ENCODE measurements at regions not wholly inside any gene's neighbourhood (a gene's known extent, or its start where the extent isn't known, plus 50 kb on each side); places are given as distances from the start of the nearest gene placed in this dataset.

- ChIA-PET CTCF (no interaction called here), POLR2A (no interaction called here)
- no peak for TF ChIP-seq BHLHE40 (IDR thresholded peaks at IDR 0.05; ENCODE audit: borderline replicate concordance)
- no peak for TF ChIP-seq CTBP1 (IDR thresholded peaks at IDR 0.05; ENCODE audit: borderline replicate concordance)
- no peak for TF ChIP-seq TARDBP (IDR thresholded peaks at IDR 0.05)
- TF ChIP-seq ZNF384 (IDR thresholded peaks at IDR 0.05): no peak
- no peak for TF ChIP-seq SP1 (IDR thresholded peaks at IDR 0.05)
- TF ChIP-seq HDGF (IDR thresholded peaks at IDR 0.05; ENCODE audit: borderline replicate concordance): no peak
- TF ChIP-seq FOXM1 (IDR thresholded peaks at IDR 0.05; ENCODE audit: borderline replicate concordance): no peak
- no peak for TF ChIP-seq PKNOX1 (IDR thresholded peaks at IDR 0.05)
- TF ChIP-seq FOXK2 (IDR thresholded peaks at IDR 0.05): no peak
- TF ChIP-seq NFRKB (IDR thresholded peaks at IDR 0.05): no peak
- no peak for DNase-seq (ENCODE audit: extremely low spot score)
These were observed 318.4 kb upstream of the SEMA6A start for GRCh38 chr5:116892993-116893392.

- no peak for TF ChIP-seq FOXA1 (IDR thresholded peaks at IDR 0.05)
- no peak for TF ChIP-seq PKNOX1 (IDR thresholded peaks at IDR 0.05)
- no peak for TF ChIP-seq L3MBTL2 (conservative IDR thresholded peaks at IDR 0.05)
- TF ChIP-seq FOXK2 (IDR thresholded peaks at IDR 0.05): no peak
- TF ChIP-seq ZNF384 (IDR thresholded peaks at IDR 0.05): no peak
- TF ChIP-seq NFRKB (IDR thresholded peaks at IDR 0.05): no peak
- no peak for TF ChIP-seq LEF1 (IDR thresholded peaks at IDR 0.05; ENCODE audit: borderline replicate concordance)
- no peak for TF ChIP-seq BHLHE40 (IDR thresholded peaks at IDR 0.05; ENCODE audit: borderline replicate concordance)
- TF ChIP-seq TARDBP (IDR thresholded peaks at IDR 0.05): no peak
- no peak for TF ChIP-seq FOXM1 (IDR thresholded peaks at IDR 0.05; ENCODE audit: borderline replicate concordance)
- no peak for TF ChIP-seq SP1 (IDR thresholded peaks at IDR 0.05)
- no peak for TF ChIP-seq ARNT (IDR thresholded peaks at IDR 0.05)
- TF ChIP-seq ELF4 (IDR thresholded peaks at IDR 0.05): no peak
- no peak for TF ChIP-seq CTBP1 (IDR thresholded peaks at IDR 0.05; ENCODE audit: borderline replicate concordance)
- no peak for TF ChIP-seq HDGF (IDR thresholded peaks at IDR 0.05; ENCODE audit: borderline replicate concordance)
- TF ChIP-seq SUZ12 (IDR thresholded peaks at IDR 0.05): no peak
- ChIA-PET POLR2A (no interaction called here), CTCF (no interaction called here)
- DNase-seq (ENCODE audit: extremely low spot score): no peak
These were observed 312.5 kb upstream of the SEMA6A start for GRCh38 chr5:116887104-116887503.

- ChIA-PET CTCF (no interaction called here), POLR2A (no interaction called here)
- TF ChIP-seq LEF1 (IDR thresholded peaks at IDR 0.05; ENCODE audit: borderline replicate concordance): no peak
- no peak for TF ChIP-seq L3MBTL2 (conservative IDR thresholded peaks at IDR 0.05)
- no peak for TF ChIP-seq BHLHE40 (IDR thresholded peaks at IDR 0.05; ENCODE audit: borderline replicate concordance)
- TF ChIP-seq ZNF384 (IDR thresholded peaks at IDR 0.05): no peak
- no peak for TF ChIP-seq FOXA1 (IDR thresholded peaks at IDR 0.05)
- no peak for TF ChIP-seq FOXM1 (IDR thresholded peaks at IDR 0.05; ENCODE audit: borderline replicate concordance)
- no peak for TF ChIP-seq SP1 (IDR thresholded peaks at IDR 0.05)
- no peak for TF ChIP-seq ELF4 (IDR thresholded peaks at IDR 0.05)
- TF ChIP-seq FOXK2 (IDR thresholded peaks at IDR 0.05): no peak
- TF ChIP-seq SUZ12 (IDR thresholded peaks at IDR 0.05): no peak
- TF ChIP-seq CTBP1 (IDR thresholded peaks at IDR 0.05; ENCODE audit: borderline replicate concordance): no peak
- no peak for TF ChIP-seq NFRKB (IDR thresholded peaks at IDR 0.05)
- no peak for DNase-seq (ENCODE audit: extremely low spot score)
These were observed 311.2 kb upstream of the SEMA6A start for GRCh38 chr5:116885825-116886224.

- DNase-seq (ENCODE audit: extremely low spot score): no peak
- ChIA-PET POLR2A (no interaction called here), CTCF (interaction anchor here (0.6 kb wide), 1 partner anchor 48 kb away, joined by 3 read pairs; no protein-coding TSS in a partner anchor)
- TF ChIP-seq PKNOX1 (IDR thresholded peaks at IDR 0.05) (no peak), ARNT (IDR thresholded peaks at IDR 0.05) (no peak), SUZ12 (IDR thresholded peaks at IDR 0.05) (no peak), NFRKB (IDR thresholded peaks at IDR 0.05) (no peak), ZNF384 (IDR thresholded peaks at IDR 0.05) (no peak), HDGF (IDR thresholded peaks at IDR 0.05; ENCODE audit: borderline replicate concordance) (no peak), BHLHE40 (IDR thresholded peaks at IDR 0.05; ENCODE audit: borderline replicate concordance) (no peak), CTBP1 (IDR thresholded peaks at IDR 0.05; ENCODE audit: borderline replicate concordance) (no peak), TARDBP (IDR thresholded peaks at IDR 0.05) (no peak), FOXM1 (IDR thresholded peaks at IDR 0.05; ENCODE audit: borderline replicate concordance) (no peak), FOXA1 (IDR thresholded peaks at IDR 0.05) (no peak), ELF4 (IDR thresholded peaks at IDR 0.05) (no peak), FOXK2 (IDR thresholded peaks at IDR 0.05) (no peak), SP1 (IDR thresholded peaks at IDR 0.05) (no peak), LEF1 (IDR thresholded peaks at IDR 0.05; ENCODE audit: borderline replicate concordance) (no peak), L3MBTL2 (conservative IDR thresholded peaks at IDR 0.05) (no peak)
These were observed 309.3 kb upstream of the SEMA6A start for GRCh38 chr5:116883875-116884274.

- no peak for TF ChIP-seq ZNF384 (IDR thresholded peaks at IDR 0.05)
- CTCF ChIA-PET: no interaction called here
- DNase-seq (ENCODE audit: extremely low spot score): no peak
- POLR2A ChIA-PET: no interaction called here
These were observed 307.4 kb upstream of the SEMA6A start for GRCh38 chr5:116881921-116882531.

GRCh38 chr5:116880601-116881000, 306.0 kb upstream of the SEMA6A start:
- no peak for DNase-seq (ENCODE audit: extremely low spot score)
- no peak for TF ChIP-seq LEF1 (IDR thresholded peaks at IDR 0.05; ENCODE audit: borderline replicate concordance)
- TF ChIP-seq TARDBP (IDR thresholded peaks at IDR 0.05): no peak
- no peak for TF ChIP-seq FOXM1 (IDR thresholded peaks at IDR 0.05; ENCODE audit: borderline replicate concordance)
- TF ChIP-seq ELF4 (IDR thresholded peaks at IDR 0.05): no peak
- TF ChIP-seq SUZ12 (IDR thresholded peaks at IDR 0.05): no peak
- no peak for TF ChIP-seq ZNF384 (IDR thresholded peaks at IDR 0.05)
- no peak for TF ChIP-seq SP1 (IDR thresholded peaks at IDR 0.05)
- TF ChIP-seq FOXA1 (IDR thresholded peaks at IDR 0.05): no peak
- no peak for TF ChIP-seq CTBP1 (IDR thresholded peaks at IDR 0.05; ENCODE audit: borderline replicate concordance)
- no peak for TF ChIP-seq PKNOX1 (IDR thresholded peaks at IDR 0.05)
- no peak for TF ChIP-seq L3MBTL2 (conservative IDR thresholded peaks at IDR 0.05)
- TF ChIP-seq FOXK2 (IDR thresholded peaks at IDR 0.05): no peak
- no peak for TF ChIP-seq ARNT (IDR thresholded peaks at IDR 0.05)
- TF ChIP-seq BHLHE40 (IDR thresholded peaks at IDR 0.05; ENCODE audit: borderline replicate concordance): no peak
- no peak for TF ChIP-seq HDGF (IDR thresholded peaks at IDR 0.05; ENCODE audit: borderline replicate concordance)
- TF ChIP-seq NFRKB (IDR thresholded peaks at IDR 0.05): no peak
- CTCF ChIA-PET: no interaction called here
- POLR2A ChIA-PET: no interaction called here

Data from HEK293T (cell line).